Left lobe of liver (tissue), 2 donors: ENCODE measurements at regions not wholly inside any gene's neighbourhood (a gene's known extent, or its start where the extent isn't known, plus 50 kb on each side); places are given as distances from the start of the nearest gene placed in this dataset.

Experiments
- ATAC-seq: fragments of 200-7000 bp; cut with Tn5 transposase; one replicate; pipeline ENCODE4 v1.9.1; 2020; ENCODE audit warnings: mild to moderate bottlenecking, moderate library complexity
- DNase-seq: peaks from one replicate; pipeline ENCODE4 v3.0.0-alpha.2; 2020; ENCODE audit warnings: low spot score
- donor health status: DM: no; HTN: no; CAD: no; lungs with moderate emphysema.
- donor health status: DM: no; HTN: yes; CAD: no.

GRCh38 chr18:45298986-45299385, 316.3 kb upstream of the SLC14A2 start:
- DNase-seq (no peak), ATAC-seq (no peak)

- no peak for ATAC-seq
- DNase-seq = no peak
These were observed 312.2 kb upstream of the SLC14A2 start for GRCh38 chr18:45303026-45303425.

DNA sequence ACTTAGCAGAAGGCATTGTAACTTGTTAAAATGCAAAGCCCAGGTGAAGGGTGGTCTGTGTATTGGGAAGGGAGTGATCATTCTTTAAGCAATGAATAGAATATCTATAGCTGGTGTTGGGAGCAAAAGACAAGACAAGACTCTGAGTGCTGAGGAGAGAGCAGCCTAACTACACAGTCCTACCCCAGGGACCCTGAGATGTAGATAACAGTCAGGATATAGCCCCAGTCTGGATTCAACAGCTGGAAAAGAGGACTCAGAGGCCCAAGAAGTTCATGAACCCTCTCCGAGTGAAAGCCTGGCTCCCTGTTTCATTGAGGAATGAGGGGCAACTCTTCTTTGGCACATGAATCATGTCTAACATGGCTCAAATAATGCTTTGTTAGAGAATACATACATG, 310.7 kb upstream of the SLC14A2 start:
- no peak for ATAC-seq
- DNase-seq = no peak

DNA sequence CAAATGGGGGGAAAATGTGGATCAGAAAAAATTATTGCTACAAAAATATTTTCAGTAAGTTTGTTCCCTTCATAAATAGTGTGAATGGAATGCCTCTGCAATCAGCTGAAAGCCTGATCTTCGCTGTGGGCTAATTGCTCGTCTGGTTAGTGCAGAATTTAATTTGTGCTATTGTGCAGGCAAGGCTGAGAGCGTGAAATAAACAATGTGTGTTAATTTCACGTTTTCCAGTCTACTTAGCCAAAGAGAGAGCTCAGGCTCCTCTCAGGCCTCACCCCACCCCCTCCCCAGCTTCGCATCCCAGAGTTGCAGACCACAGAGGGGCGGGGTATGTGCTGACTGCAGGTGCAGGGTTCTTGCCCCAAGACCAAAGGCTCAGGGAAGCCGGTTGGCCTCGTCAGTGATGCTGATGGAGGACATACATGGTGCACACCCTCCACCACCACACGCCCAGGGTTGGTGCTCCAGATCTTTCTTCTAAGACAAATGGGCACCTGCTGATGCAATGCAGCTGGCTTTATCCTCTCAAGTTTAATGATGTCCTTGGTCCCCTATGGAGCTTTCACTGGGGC, 302.6 kb upstream of the SLC14A2 start:
- DNase-seq (no peak), ATAC-seq (no peak)

- DNase-seq (no peak), ATAC-seq (no peak)
These were observed 299.1 kb upstream of the SLC14A2 start for GRCh38 chr18:45316127-45316526.

DNA sequence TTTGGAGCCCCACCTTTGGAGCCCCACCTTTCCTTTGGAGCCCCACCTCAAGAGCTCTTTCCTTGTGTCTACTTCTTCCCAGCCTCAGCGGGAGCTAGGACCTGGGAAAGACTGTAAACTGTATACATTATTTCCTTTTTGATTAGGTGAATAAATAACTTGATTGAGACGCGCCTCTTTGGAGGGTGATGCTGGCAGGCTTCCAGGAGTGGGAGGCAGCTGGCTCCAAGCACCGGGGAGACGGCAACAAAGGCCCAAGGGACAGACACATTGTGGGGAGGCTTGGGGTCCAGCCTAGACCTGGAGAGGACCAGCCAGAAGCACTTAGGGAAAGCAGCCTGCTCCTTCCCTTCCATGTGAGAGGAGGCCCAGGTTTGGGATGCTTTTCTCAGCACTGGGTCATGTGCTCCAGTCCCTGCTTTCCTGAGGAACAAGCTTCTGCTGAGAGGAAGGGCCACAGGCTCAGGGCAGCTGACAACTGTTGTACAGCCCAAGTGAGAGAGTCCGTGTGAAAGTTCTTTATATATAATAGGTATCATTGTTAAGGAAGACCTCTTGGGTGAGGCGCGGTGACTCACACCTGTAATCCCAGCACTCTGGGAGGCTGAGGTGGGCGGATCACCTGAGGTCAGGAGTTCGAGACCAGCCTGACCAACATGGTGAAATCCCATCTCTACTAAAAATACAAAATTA, 297.2 kb upstream of the SLC14A2 start:
- no peak for DNase-seq
- ATAC-seq = no peak

DNA sequence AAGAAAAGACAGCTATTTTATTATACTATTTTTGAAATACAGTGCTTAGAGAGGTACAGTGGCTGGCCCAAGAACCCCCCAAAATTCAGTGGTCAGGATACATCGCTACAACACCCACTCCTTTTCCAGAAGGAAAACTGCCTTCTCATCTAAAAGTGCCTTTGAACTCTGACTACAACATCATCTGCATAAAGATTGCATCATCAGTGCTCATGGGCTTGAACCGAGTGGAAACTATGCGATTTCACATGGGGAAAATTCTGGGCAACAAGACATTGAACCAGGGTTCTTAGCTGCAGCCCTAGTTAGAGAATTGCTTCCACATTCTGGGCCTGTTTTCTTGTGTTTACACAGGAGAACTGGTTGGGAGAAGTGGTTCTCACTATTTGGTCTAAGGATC, 294.6 kb upstream of the SLC14A2 start:
- ATAC-seq (peak; percentile 46), DNase-seq (peak; percentile 54)

- ATAC-seq = peak; percentile 37
- peak; percentile 46 for DNase-seq
These were observed 293.8 kb upstream of the SLC14A2 start for GRCh38 chr18:45321520-45321919.

- no peak for ATAC-seq
- no peak for DNase-seq
These were observed 292.9 kb upstream of the SLC14A2 start for GRCh38 chr18:45322343-45322742.

- DNase-seq (no peak), ATAC-seq (no peak)
These were observed 291.2 kb upstream of the SLC14A2 start for GRCh38 chr18:45324101-45324494.

DNA sequence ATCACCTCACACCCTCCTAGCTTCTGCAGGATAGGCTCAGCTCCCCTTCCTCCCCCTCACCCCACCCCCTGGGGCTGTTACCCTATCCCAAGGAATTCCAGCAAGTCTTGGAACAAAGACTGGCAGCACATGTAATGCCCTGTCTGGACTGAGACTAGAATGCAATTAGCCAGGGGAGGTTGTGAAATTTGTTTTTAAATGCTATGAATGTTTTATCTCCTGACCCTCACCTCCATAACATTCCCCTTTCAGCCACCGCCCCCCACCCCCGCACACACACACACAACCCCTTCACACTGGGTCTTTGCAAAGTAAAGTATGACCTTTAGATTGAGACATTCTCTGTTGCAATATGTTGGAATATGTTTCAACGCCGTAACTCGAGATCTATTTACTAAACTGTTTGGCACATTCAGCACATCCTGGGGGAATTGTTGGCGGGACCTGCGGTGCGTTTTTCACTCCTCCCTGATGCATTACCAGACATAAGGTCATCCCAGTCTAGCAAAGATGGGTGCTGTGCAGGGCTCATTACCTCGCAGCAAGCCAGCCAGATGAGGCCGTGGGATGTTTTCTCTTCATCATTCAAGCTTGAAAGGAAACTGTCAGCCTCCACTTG, 290.7 kb upstream of the SLC14A2 start:
- ATAC-seq (peak; percentile 80), DNase-seq (peak; percentile 81)

DNA sequence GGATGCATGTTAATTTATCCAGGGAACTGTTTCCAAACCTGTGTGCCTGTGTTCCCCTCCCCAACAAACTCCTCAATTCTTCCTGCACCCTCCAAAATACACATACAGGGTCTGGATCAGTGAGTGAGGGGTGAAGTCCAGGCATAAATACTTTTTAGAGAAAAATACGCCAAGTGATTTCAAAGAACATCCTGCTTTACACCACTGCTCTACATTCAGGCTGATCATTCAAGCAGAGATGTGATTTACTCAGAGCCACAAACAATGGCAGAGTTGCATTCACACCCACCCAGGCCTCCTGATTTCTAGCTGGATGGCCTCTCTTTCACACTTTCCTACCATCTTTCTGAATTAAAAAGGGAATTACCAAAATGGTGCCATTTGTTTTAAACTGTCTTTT, 289.5 kb upstream of the SLC14A2 start:
- no peak for DNase-seq

DNA sequence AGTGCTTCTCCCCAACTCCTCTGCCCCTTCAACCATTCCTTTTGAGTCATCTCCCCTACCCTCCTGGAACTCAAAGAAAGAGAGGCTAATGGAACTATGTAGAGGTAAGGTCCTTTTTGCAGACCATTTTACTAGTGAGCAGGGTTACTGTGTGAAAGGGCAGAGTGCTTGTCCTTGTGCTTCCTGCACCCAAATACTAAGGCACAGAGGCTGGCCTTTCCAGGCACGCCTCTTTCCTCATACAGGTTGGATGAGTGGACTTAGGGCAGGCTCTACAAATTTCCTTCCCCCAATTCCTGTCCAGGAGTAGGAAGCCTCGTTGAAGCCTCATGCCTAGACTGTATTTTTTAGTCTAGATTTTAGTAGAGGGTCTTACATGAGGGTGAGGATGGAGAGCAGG, 288.8 kb upstream of the SLC14A2 start:
- no peak for DNase-seq
- ATAC-seq = peak; percentile 30

More for the DNA sequence above, 289.5 kb upstream of the SLC14A2 start:
- ATAC-seq = no peak

DNA sequence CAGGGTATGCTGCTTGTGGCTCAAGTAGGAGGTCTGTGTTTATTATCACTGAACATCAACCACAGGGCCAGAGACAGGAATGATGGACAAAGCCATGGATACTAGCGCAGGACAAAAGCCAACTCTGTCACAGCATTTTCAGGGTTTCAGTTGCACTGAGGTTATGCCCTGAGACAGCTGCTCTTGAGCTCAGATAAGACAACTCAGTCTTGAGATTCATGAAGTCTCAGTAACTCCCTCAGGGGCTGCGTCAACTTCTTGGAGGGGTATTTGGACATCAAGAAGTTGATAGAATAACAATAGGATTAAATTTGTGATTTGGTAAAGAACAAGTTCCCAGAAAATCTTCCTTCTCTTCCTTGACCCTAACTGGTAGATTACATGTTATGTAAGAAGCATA, 287.0 kb upstream of the SLC14A2 start:
- DNase-seq (no peak), ATAC-seq (no peak)

GRCh38 chr18:45328811-45329210, 286.5 kb upstream of the SLC14A2 start:
- no peak for ATAC-seq

DNA sequence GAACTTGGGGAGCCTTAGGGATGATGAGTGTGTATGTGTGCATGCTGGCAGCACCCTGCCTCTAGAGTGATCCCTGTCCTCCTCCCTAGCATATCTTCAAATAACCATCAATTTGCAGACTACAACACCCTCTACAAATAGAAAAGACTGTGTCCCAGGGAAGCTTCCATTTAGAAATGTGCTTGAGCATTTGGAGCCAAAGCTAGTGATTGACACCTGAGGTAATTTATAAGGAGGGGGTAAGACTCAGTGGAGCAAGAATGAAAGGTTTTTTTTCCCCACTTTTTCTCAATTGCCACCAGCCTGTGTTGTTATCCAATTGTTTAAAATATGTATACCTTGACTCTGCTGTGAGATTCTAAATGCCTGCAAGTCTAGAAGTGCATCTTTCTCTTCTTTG, 286.0 kb upstream of the SLC14A2 start:
- no peak for ATAC-seq
- DNase-seq = no peak

More at GRCh38 chr18:45328811-45329210, 286.5 kb upstream of the SLC14A2 start:
- DNase-seq = no peak

- ATAC-seq = no peak
These were observed 285.1 kb upstream of the SLC14A2 start for GRCh38 chr18:45330170-45330594.

DNA sequence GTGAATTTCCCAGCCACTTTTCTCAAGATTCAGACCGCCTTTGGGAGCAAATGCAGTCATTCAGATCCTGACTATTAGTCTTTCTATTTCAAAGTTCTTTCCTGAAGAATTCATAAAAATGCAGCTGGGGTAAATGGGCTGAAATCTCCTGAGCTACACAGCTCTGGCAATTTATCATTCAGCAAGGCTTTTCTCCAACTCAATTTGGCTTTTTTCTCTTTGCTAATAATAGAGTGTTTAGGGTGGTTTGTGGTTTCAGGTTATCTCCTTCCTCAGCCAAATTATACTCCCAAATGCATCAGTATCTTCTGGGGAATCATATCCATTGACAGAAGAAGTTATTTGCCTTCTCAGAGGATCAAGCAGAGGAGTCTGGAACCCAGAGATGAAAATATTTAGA, 282.4 kb upstream of the SLC14A2 start:
- ATAC-seq = no peak
- DNase-seq = no peak

More at GRCh38 chr18:45330170-45330594, 285.1 kb upstream of the SLC14A2 start:
- no peak for DNase-seq

GRCh38 chr18:45334191-45334590, 281.1 kb upstream of the SLC14A2 start:
- no peak for ATAC-seq

DNA sequence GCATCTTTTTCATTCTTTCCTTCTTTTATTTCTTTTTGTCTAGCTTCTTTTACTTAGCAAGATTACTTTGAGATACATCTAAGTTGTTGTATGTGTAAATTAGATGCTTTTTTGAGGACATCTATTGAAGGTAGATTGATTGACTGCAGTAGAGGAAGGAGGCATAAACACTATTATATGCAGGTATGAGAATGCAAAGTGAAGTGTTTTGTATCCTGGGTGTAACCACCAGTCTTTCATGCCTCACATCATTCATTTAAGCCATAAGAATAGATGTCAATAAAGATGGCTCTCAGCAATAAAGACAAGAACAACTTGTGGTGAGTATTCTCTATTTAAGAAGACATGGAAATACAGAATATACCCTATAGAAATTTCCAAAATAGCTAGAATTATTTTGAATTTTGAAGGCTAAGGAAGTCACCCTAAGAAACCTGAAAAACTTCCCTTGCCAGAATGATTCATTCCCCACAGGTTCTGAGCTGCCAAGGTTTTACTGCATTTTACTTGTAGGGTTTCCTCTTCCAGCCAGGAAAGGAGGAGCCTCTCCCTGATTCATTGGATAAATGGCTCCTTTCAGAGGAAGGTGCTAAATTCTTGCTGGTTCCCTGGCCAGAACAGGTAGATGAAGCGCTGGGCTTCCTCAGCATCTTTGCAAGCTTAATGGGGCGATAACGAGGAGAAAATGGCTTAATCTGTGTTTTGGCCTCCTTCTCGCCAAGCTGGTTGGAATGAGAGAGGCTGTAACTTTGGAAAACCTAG, 279.8 kb upstream of the SLC14A2 start:
- ATAC-seq = no peak
- no peak for DNase-seq

More at GRCh38 chr18:45334191-45334590, 281.1 kb upstream of the SLC14A2 start:
- no peak for DNase-seq

DNA sequence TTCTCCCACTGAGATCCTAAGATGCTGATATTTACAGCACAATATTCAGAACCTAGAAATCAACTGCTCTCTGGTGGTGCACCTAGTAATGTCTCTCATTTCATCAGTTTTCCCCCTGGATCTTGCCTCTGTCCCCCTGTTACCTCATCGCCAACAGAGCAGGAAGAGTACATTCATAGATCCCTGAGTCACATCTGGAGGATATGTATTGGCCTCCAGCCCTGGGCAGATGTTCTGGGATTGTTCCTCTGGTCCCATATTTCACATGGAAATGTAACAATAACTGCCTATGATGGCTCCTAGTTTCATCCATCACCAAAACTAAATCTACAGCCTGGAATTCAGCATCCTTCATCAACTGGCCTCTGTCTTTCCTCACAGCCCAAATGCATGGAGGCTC, 278.8 kb upstream of the SLC14A2 start:
- ATAC-seq (no peak), DNase-seq (no peak)

DNA sequence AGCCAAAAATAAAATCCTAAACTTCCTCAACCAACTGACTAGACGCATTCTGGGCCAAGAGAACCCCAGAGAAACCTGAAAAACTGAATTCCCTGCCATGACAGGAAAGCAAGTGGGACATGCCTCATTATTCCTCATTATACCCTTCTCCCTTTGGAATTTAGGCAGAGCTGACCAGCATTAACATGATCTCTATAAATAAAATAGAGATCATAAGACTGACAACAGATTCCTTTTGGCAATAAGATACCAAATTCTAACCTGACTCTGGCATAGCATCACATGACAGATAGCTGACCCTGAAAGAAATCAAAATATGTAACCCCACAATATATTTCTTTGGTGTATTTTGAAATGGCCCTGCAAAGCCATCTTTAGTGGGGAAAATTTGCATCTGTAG, 277.8 kb upstream of the SLC14A2 start:
- DNase-seq (no peak), ATAC-seq (no peak)
